PFSK-1 (cell line): ENCODE measurements at regions not wholly inside any gene's neighbourhood (a gene's known extent, or its start where the extent isn't known, plus 50 kb on each side); places are given as distances from the start of the nearest gene placed in this dataset.

Source experiments
- POLR2AphosphoS5 ChIP-seq: IDR thresholded peaks from 2 replicates; pipeline ENCODE4 v1.6.1; 2012; ENCODE audit warnings: low read depth, mild to moderate bottlenecking, control low read depth, low read length, moderate library complexity
- REST ChIP-seq, 2 experiments: IDR thresholded peaks; 2 replicates each; pipeline versions ENCODE4 v1.6.1 to v1.8.0; 2011 to 2012; ENCODE audit warnings: low read depth in 2 of 2, low read length in 2 of 2, control low read depth in 1 of 2, inconsistent platforms in 1 of 2, mild to moderate bottlenecking in 1 of 2, moderate library complexity in 1 of 2; ENCODE audit not compliant: insufficient read depth in 1 of 2

GRCh38 chr2:181304011-181304844 lies 153.0 kb upstream of the ITGA4 start:
- TF ChIP-seq POLR2AphosphoS5 (no peak), REST (IDR thresholded peaks at IDR 0.05; ENCODE audit: insufficient read depth in 1 of 2, low read depth in 2 of 2, low read length in 2 of 2) (no peak)
